ENCODE measurements at regions not wholly inside any gene's neighbourhood (a gene's known extent, or its start where the extent isn't known, plus 50 kb on each side); places are given as distances from the start of the nearest gene placed in this dataset.
A peak's percentile ranks its signal among the peaks of the same experiment; 100 is the strongest.

DNA sequence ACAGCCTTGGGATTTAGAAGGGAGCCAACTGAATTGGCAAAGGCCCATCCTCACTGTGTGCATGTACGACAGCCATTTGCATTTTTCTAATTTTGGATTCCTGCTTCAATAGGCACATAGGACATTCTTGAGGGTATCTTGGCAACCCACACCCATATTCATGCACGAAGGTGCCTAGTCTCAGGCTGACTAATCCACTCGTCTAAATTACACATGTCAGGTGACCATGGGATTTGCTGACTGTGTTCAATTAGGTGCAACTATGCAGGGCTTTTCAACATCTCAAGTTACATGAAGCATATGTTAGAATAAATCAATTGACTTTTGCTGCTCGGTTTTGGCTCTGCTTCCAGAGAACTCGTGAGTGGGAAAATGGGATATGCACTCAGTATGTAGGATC lies 249.7 kb downstream of the SP3 start:
- ChIA-PET CTCF (ENCODE audit: low intra/inter-chr PET ratio, low total read pairs) (no interaction called here), POLR2A (no interaction called here)
- no TSS peak for BruUV-seq (replicated peaks)
- Histone ChIP-seq H3K9ac (ENCODE audit: insufficient read depth, low read depth, low read length) (no peak overlapping the region), H3K79me2 (ENCODE audit: insufficient read depth, low read length) (no peaks in the 10 kb centered on the region), H3K9me3 (ENCODE audit: low read length) (no peaks in the 10 kb centered on the region), H3K4me1 (ENCODE audit: insufficient read depth, low read length) (no peaks in the 10 kb centered on the region), H3K36me3 (replicated peaks in 1 of 2; ENCODE audit: control insufficient read depth in 1 of 2, insufficient read depth in 2 of 2, low read length in 2 of 2) (no peaks in the 10 kb centered on the region), H3K4me3 (replicated peaks in 1 of 3; ENCODE audit: insufficient read depth in 1 of 3, low read depth in 2 of 3, low read length in 3 of 3) (no peak overlapping the region), H3K27me3 (ENCODE audit: control insufficient read depth in 1 of 2, insufficient read depth in 2 of 2, low read length in 2 of 2) (peaks cover 0 to 5% of the 10 kb centered on the region in 2 experiments; a peak in 1 of 5 replicates), H3K4me2 (ENCODE audit: low read depth, low read length) (no peak overlapping the region), H2AFZ (ENCODE audit: low read length) (no peak overlapping the region), H3K27ac (ENCODE audit: extremely low read length, insufficient read depth, low read length) (no peak overlapping the region), H4K20me1 (ENCODE audit: insufficient read depth, low read length) (no peaks in the 10 kb centered on the region)
- intact Hi-C loops (cut with micrococcal nuclease; ENCODE audit: unreplicated experiment) = no loop called here
- no peak for DNase-seq (ENCODE audit: low spot score)
- WGBS (ENCODE audit: low lambda C conversion rate) = 10% methylated on average over 5 of the region's 5 CpGs
- in situ Hi-C loops (cut with HindIII; ENCODE audit: extremely low pct_ligation_motif_present, low pct_unique_long_range_greater_than_20kb) = no loop called here
- ATAC-seq = no peak
- no peak for TF ChIP-seq RNF2 (conservative IDR thresholded peaks at IDR 0.05; ENCODE audit: low read depth)
- TF ChIP-seq, protein P1, sequence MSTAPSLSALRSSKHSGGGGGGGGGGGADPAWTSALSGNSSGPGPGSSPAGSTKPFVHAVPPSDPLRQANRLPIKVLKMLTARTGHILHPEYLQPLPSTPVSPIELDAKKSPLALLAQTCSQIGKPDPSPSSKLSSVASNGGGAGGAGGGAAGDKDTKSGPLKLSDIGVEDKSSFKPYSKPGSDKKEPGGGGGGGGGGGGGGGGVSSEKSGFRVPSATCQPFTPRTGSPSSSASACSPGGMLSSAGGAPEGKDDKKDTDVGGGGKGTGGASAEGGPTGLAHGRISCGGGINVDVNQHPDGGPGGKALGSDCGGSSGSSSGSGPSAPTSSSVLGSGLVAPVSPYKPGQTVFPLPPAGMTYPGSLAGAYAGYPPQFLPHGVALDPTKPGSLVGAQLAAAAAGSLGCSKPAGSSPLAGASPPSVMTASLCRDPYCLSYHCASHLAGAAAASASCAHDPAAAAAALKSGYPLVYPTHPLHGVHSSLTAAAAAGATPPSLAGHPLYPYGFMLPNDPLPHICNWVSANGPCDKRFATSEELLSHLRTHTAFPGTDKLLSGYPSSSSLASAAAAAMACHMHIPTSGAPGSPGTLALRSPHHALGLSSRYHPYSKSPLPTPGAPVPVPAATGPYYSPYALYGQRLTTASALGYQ (CRISPR knock-in tag; IDR thresholded peaks at IDR 0.05) = no peak
- no peak for TF ChIP-seq MTF1 (CRISPR knock-in tag; IDR thresholded peaks at IDR 0.05)
- no peak for TF ChIP-seq KLF16 (CRISPR knock-in tag; IDR thresholded peaks at IDR 0.05)
- no peak for TF ChIP-seq ZKSCAN5 (CRISPR knock-in tag; IDR thresholded peaks at IDR 0.05)
- TF ChIP-seq TCF7 (IDR thresholded peaks at IDR 0.05; ENCODE audit: low read depth) = no peak
- TF ChIP-seq, protein P2, sequence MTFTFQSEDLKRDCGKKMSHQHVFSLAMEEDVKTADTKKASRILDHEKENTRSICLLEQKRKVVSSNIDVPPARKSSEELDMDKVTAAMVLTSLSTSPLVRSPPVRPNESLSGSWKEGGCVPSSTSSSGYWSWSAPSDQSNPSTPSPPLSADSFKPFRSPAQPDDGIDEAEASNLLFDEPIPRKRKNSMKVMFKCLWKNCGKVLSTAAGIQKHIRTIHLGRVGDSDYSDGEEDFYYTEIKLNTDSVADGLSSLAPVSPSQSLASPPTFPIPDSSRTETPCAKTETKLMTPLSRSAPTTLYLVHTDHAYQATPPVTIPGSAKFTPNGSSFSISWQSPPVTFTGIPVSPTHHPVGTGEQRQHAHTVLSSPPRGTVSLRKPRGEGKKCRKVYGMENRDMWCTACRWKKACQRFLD (CRISPR knock-in tag; IDR thresholded peaks at IDR 0.05; ENCODE audit: borderline replicate concordance) = no peak
- TF ChIP-seq SNAPC2 (CRISPR knock-in tag; IDR thresholded peaks at IDR 0.05) = no peak
- no peak for TF ChIP-seq HNRNPK (IDR thresholded peaks at IDR 0.05; ENCODE audit: low read depth, low read length, poor library complexity, severe bottlenecking)
- no peak for TF ChIP-seq ZNF777 (CRISPR knock-in tag; IDR thresholded peaks at IDR 0.05)
- TF ChIP-seq MAFK (conservative IDR thresholded peaks at IDR 0.05 in 1 of 2, IDR thresholded peaks at IDR 0.05 in 1 of 2; ENCODE audit: low read length in 2 of 2) = peak; percentile 76 to 84
- TF ChIP-seq MAFF (IDR thresholded peaks at IDR 0.05; ENCODE audit: low read depth, low read length) = peak; percentile 82
- no peak for TF ChIP-seq ESRRA (CRISPR knock-in tag; IDR thresholded peaks at IDR 0.05; ENCODE audit: low read depth)
- no peak for TF ChIP-seq U2AF2 (IDR thresholded peaks at IDR 0.05; ENCODE audit: low read depth, low read length)
- TF ChIP-seq THYN1 (CRISPR knock-in tag; IDR thresholded peaks at IDR 0.05; ENCODE audit: borderline replicate concordance, low read depth) = no peak
- TF ChIP-seq HOXA3 (CRISPR knock-in tag; IDR thresholded peaks at IDR 0.05) = no peak
- FAIRE-seq = no peak

All from HepG2 (cell line).